GM12872 (cell line): ENCODE measurements at regions not wholly inside any gene's neighbourhood (a gene's known extent, or its start where the extent isn't known, plus 50 kb on each side); places are given as distances from the start of the nearest gene placed in this dataset.

Experiments
- TF ChIP-seq, protein P1 (sequence below): IDR thresholded peaks from 3 replicates; pipeline ENCODE4 v1.5.1; 2011; ENCODE audit warnings: low read depth, mild to moderate bottlenecking, low read length, moderate library complexity; ENCODE audit not compliant: insufficient read depth

- TF ChIP-seq, protein P1, sequence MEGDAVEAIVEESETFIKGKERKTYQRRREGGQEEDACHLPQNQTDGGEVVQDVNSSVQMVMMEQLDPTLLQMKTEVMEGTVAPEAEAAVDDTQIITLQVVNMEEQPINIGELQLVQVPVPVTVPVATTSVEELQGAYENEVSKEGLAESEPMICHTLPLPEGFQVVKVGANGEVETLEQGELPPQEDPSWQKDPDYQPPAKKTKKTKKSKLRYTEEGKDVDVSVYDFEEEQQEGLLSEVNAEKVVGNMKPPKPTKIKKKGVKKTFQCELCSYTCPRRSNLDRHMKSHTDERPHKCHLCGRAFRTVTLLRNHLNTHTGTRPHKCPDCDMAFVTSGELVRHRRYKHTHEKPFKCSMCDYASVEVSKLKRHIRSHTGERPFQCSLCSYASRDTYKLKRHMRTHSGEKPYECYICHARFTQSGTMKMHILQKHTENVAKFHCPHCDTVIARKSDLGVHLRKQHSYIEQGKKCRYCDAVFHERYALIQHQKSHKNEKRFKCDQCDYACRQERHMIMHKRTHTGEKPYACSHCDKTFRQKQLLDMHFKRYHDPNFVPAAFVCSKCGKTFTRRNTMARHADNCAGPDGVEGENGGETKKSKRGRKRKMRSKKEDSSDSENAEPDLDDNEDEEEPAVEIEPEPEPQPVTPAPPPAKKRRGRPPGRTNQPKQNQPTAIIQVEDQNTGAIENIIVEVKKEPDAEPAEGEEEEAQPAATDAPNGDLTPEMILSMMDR = no peak
Observed at GRCh38 chr12:63304887-63305316, 153.9 kb upstream of the AVPR1A start.

- TF ChIP-seq, protein P1 = no peak
Observed at GRCh38 chr12:63302941-63303536, 152.0 kb upstream of the AVPR1A start.

DNA sequence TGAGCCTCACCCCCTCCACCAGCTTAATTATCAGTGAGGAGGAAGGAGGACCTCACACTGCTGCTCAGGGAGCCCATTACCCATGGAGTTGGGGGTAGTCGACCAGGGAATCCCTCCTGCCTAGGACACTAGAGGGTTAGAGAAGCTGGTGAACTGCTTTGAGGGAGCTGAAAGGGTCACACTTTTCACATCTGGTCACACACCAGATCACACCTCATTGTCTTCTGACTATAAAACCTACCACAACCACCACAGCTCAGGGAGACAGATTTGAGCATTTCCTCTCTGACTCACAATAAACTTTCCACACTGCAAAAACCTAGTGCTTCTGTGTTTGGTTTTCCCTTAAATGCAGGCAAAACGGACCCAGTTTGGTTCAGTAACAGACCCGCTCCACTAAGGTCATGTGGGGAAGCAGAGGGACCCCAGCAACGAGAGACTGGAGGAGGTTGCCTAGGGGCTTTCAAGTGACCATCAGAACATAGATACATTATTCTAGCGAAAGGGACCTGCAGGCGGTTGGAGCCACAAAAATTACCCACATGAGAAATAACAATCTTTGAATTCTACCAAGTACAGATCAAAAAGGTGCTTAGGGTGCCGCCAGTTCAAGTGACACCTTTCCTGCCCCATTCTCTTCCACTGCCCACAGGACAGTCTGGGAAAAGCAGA lies 151.4 kb upstream of the AVPR1A start:
- TF ChIP-seq, protein P1 = no peak

- TF ChIP-seq, protein P1 = no peak
Observed at GRCh38 chr12:63301311-63301710, 150.3 kb upstream of the AVPR1A start.

DNA sequence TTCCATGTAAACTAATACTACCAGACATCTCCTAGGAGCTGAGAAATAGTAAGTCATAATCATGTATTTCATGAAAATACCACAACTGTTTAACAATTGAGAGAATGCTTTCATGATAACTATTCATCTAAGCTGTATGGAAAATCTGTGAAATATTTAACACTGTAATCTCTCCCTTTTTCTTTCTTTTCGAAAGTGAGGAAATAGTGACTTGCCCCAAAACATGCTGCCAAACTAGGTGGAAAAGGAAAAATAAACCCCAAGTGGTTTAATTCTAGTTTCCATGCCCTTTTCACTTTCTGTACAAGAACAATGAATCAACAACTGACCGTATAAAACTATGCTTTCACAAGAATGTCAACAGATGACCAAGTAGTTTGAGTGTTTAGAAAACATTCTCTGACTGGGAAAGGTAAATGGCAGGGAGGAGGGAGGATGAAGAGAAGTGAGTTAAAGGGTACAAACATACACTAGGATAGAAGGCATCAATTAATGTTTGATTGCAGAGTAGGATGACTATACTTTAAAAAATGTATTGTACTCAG lies 147.5 kb upstream of the AVPR1A start:
- TF ChIP-seq, protein P1 = no peak

- TF ChIP-seq, protein P1 = no peak
Observed at GRCh38 chr12:63294327-63294632, 143.3 kb upstream of the AVPR1A start.

DNA sequence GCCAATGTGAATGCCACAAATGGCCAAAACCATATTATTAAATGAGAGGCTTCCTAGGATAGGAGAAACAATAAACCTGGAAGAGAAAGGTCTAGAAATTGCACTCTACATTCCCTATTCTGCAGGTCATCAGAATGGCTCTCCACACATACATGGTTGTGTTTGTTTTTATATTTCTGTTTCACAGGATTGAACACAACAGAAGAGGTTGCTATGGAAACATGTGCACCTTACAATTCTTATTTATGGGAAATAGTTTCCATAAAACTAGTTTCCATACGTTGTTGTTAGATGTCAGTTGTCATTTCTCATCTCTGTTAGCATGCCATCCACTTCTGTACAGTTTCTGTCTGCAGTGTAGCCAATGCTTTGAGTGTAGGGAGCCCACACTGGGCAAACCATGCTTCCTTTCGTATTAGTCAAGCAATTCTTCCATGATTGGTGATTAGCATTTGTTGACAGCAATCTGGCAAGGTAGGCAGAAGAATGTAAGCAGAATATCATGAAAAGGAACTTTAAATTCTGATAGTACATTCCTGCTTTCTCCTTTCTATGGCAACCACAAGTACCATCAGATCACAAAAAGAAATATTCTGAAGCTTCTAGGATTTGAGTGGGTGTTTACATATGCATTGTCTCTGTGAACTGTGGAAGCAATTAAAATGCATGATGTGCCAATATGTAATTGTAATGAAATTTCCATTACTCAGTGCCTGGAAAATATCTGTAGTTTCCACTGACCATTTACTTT lies 141.6 kb upstream of the AVPR1A start:
- TF ChIP-seq, protein P1 = no peak
